Breast epithelium (tissue), 3 donors: ENCODE measurements at regions not wholly inside any gene's neighbourhood (a gene's known extent, or its start where the extent isn't known, plus 50 kb on each side); places are given as distances from the start of the nearest gene placed in this dataset.

Source experiments
- CTCF ChIP-seq, 3 donors: fragments of 450-650 bp; IDR thresholded peaks; one replicate each; pipeline ENCODE4 v1.5.1; 2016 to 2017; ENCODE audit warnings: antibody characterized with exemption in 3 of 3, mild to moderate bottlenecking in 3 of 3, moderate library complexity in 3 of 3
- POLR2A ChIP-seq: fragments of 450-650 bp; IDR thresholded peaks from one replicate; pipeline ENCODE4 v1.6.1; 2016; ENCODE audit warnings: antibody characterized with exemption, mild to moderate bottlenecking, moderate library complexity

- no peak for TF ChIP-seq CTCF (IDR thresholded peaks at IDR 0.05)
- TF ChIP-seq POLR2A = no peak
Observed at GRCh38 chr3:152589644-152590043, 245.3 kb upstream of the P2RY1 start.
